ENCODE measurements at regions not wholly inside any gene's neighbourhood (a gene's known extent, or its start where the extent isn't known, plus 50 kb on each side); places are given as distances from the start of the nearest gene placed in this dataset.

GRCh38 chr6:90720404-90720803 lies 133.5 kb upstream of the MAP3K7 start:
- TF ChIP-seq CTCF (IDR thresholded peaks at IDR 0.05; ENCODE audit: low read depth, low read length, missing input control) (no peak), ZBTB33 (IDR thresholded peaks at IDR 0.05) (no peak)

All from liver (tissue), 2 donors.